Kidney (tissue), 13 donors: ENCODE measurements at regions not wholly inside any gene's neighbourhood (a gene's known extent, or its start where the extent isn't known, plus 50 kb on each side); places are given as distances from the start of the nearest gene placed in this dataset.

Experiments
- DNase-seq, 5 donors: peaks; one replicate each; pipeline ENCODE4 v3.0.0-alpha.2; 2013 to 2020
- FAIRE-seq: peaks from 2 replicates; lab custom pipeline; 2012; peaks lifted over from hg19 to GRCh38; lab: Jason Lieb, UNC
- H3K27ac ChIP-seq, 2 donors: one replicate each; pipeline ENCODE4 v1.7.0; 2013; ENCODE audit warnings: low read depth in 2 of 2, low read length in 2 of 2, inconsistent platforms in 1 of 2
- H3K27me3 ChIP-seq: one replicate; pipeline ENCODE4 v1.7.1; 2013; ENCODE audit warnings: low read length, inconsistent platforms; ENCODE audit not compliant: control insufficient read depth, insufficient read depth
- H3K36me3 ChIP-seq, 3 donors: one replicate each; pipeline versions ENCODE4 v1.7.0 to v1.7.1; 2013; ENCODE audit warnings: low read length in 3 of 3, control low read depth in 1 of 3, inconsistent platforms in 1 of 3; ENCODE audit not compliant: insufficient read depth in 3 of 3, control insufficient read depth in 2 of 3
- H3K4me1 ChIP-seq, 3 donors: one replicate each; pipeline versions ENCODE4 v1.7.0 to v1.7.1; 2013; ENCODE audit warnings: low read length in 3 of 3, inconsistent platforms in 1 of 3, low read depth in 1 of 3; ENCODE audit not compliant: control insufficient read depth in 2 of 3, insufficient read depth in 2 of 3
- H3K4me3 ChIP-seq, 3 donors: one replicate each; pipeline versions ENCODE4 v1.7.0 to v1.8.1; 2013; ENCODE audit warnings: low read length in 3 of 3, control low read depth in 1 of 3, inconsistent platforms in 1 of 3
- H3K9ac ChIP-seq, 3 donors: one replicate each; pipeline versions ENCODE4 v1.7.0 to v1.7.1; 2013; ENCODE audit warnings: low read length in 3 of 3, control low read depth in 1 of 3, inconsistent platforms in 1 of 3
- H3K9me3 ChIP-seq, 3 donors: one replicate each; pipeline versions ENCODE4 v1.7.0 to v1.7.1; 2013; ENCODE audit warnings: low read length in 3 of 3, control low read depth in 1 of 3, inconsistent platforms in 1 of 3; ENCODE audit not compliant: control insufficient read depth in 2 of 3, insufficient read depth in 1 of 3
- intact Hi-C: fragments of 100-400 bp; cut with DNase I; formaldehyde crosslinking; loops from one replicate; pipeline ENCODE4 v1.11.1; 2022
- TF ChIP-seq, protein P1 (sequence below): IDR thresholded peaks from 3 replicates; pipeline ENCODE4 v1.5.1; 2012; ENCODE audit warnings: mild to moderate bottlenecking, moderate library complexity, borderline replicate concordance; ENCODE audit not compliant: insufficient read depth; ENCODE audit errors: extremely low read depth
- donor health status: control.
- donor health status: control.
- donor health status: control.
- donor health status: control.
- donor health status: control.
- donor health status: DM: yes; HTN: yes; CAD: no.
- donor health status: Normal renal cell carcinoma (clear cell type).

DNA sequence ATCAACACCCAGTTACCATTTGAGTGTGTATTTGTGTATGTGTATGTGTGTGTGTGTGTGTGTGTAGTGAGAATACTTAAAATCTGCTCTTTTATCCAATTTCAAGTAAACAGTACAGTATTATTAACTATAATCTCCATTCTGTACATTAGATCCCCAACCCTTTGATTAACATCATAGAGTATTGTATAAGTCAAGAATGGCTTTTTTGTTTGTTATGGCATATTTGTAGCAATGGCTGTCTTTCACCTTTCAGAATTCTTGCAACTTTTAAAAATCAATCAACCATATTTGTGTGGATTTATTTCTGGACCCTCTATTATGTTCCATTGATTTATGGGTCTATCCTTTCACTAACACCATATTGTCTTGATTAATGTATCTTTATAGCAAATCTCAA lies 779.3 kb upstream of the MIR17HG start:
- TF ChIP-seq, protein P1, sequence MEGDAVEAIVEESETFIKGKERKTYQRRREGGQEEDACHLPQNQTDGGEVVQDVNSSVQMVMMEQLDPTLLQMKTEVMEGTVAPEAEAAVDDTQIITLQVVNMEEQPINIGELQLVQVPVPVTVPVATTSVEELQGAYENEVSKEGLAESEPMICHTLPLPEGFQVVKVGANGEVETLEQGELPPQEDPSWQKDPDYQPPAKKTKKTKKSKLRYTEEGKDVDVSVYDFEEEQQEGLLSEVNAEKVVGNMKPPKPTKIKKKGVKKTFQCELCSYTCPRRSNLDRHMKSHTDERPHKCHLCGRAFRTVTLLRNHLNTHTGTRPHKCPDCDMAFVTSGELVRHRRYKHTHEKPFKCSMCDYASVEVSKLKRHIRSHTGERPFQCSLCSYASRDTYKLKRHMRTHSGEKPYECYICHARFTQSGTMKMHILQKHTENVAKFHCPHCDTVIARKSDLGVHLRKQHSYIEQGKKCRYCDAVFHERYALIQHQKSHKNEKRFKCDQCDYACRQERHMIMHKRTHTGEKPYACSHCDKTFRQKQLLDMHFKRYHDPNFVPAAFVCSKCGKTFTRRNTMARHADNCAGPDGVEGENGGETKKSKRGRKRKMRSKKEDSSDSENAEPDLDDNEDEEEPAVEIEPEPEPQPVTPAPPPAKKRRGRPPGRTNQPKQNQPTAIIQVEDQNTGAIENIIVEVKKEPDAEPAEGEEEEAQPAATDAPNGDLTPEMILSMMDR: no peak
- Histone ChIP-seq H3K9ac (no peak overlapping the region), H3K27ac (no peak overlapping the region), H3K4me3 (no peak overlapping the region), H3K4me1 (no peaks in the 10 kb centered on the region), H3K9me3 (no peaks in the 10 kb centered on the region), H3K36me3 (no peaks in the 10 kb centered on the region), H3K27me3 (no peaks in the 10 kb centered on the region)
- DNase-seq: peak in 1 of 5 donors; percentile 2
- no peak for FAIRE-seq
- intact Hi-C loops: no loop called here

DNA sequence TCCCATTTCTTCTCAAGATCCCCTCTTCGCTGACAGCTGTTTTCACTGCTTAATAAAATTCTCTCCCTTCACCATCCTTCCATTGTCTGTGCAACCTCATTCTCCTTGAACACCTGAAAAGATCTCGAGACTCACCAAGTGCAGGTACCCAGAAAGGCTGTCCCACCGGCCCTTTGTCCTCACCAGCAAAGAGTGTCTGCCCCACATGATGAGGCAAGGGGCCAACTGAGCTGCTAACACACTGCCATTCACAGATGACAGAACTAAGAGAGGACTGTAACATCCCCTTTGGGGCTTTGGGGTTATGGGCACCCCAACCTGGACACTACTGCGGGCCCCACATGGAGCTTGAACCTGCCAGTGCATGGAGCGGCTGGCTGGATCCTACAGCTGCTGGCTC lies 771.4 kb upstream of the MIR17HG start:
- intact Hi-C loops: no loop called here
- TF ChIP-seq, protein P1: no peak
- no peaks in the 10 kb centered on the region for H3K4me1 ChIP-seq
- H3K9me3 ChIP-seq: no peaks in the 10 kb centered on the region
- no peak overlapping the region for H3K9ac ChIP-seq
- H3K36me3 ChIP-seq: no peaks in the 10 kb centered on the region
- H3K27ac ChIP-seq: no peak overlapping the region
- H3K4me3 ChIP-seq: no peak overlapping the region
- no peaks in the 10 kb centered on the region for H3K27me3 ChIP-seq
- FAIRE-seq (no peak), DNase-seq (no peak)

DNA sequence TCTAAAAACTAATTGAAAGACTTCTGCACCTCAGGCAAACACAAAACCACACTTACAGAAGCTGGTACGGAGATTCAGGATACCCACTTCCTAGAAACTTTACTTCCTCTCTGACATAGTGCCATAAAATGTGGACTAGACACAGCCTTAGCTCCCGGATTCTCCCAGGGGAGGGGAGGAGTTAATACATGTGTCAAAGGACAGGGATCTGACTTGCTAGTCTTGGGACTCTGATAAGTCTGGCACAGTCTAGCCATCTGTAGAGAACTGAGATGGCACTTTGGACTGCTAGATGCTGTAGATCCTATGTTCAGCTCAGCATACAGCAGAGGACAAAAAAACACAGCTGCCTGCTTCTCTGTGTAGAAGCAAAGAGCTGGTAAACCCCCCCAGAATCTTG lies 769.8 kb upstream of the MIR17HG start:
- no peak for FAIRE-seq
- intact Hi-C loops: no loop called here
- Histone ChIP-seq H3K9me3 (no peaks in the 10 kb centered on the region), H3K36me3 (no peaks in the 10 kb centered on the region), H3K9ac (no peak overlapping the region), H3K4me3 (no peak overlapping the region), H3K27ac (no peak overlapping the region), H3K27me3 (no peaks in the 10 kb centered on the region), H3K4me1 (no peaks in the 10 kb centered on the region)
- TF ChIP-seq, protein P1: no peak
- DNase-seq: no peak

DNA sequence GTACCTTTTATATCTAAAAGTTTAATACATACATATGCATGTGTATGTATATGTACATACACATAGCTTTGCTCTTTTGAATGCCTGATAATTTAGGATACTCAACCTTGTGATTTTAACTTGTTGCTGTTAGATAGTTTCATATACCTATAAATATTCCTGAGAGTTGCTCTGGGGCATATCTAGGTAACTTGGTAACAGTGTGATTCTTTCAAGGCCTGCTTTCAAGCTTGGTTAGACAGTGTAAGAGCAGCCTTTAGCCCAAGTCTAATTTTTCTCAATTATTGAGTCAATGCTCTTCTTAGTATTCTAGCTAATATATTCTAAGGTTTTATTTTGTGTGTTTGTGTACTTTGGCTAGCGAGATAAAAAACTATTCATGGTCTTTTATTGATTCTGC lies 762.1 kb upstream of the MIR17HG start:
- Histone ChIP-seq H3K9ac (no peak overlapping the region), H3K27ac (no peak overlapping the region), H3K9me3 (no peaks in the 10 kb centered on the region), H3K36me3 (no peaks in the 10 kb centered on the region), H3K27me3 (no peaks in the 10 kb centered on the region), H3K4me1 (no peaks in the 10 kb centered on the region), H3K4me3 (no peak overlapping the region)
- intact Hi-C loops: no loop called here
- DNase-seq: peak in 1 of 5 donors; percentile 9
- no peak for FAIRE-seq
- TF ChIP-seq, protein P1: no peak
